ENCODE measurements at regions not wholly inside any gene's neighbourhood (a gene's known extent, or its start where the extent isn't known, plus 50 kb on each side); places are given as distances from the start of the nearest gene placed in this dataset.

DNA sequence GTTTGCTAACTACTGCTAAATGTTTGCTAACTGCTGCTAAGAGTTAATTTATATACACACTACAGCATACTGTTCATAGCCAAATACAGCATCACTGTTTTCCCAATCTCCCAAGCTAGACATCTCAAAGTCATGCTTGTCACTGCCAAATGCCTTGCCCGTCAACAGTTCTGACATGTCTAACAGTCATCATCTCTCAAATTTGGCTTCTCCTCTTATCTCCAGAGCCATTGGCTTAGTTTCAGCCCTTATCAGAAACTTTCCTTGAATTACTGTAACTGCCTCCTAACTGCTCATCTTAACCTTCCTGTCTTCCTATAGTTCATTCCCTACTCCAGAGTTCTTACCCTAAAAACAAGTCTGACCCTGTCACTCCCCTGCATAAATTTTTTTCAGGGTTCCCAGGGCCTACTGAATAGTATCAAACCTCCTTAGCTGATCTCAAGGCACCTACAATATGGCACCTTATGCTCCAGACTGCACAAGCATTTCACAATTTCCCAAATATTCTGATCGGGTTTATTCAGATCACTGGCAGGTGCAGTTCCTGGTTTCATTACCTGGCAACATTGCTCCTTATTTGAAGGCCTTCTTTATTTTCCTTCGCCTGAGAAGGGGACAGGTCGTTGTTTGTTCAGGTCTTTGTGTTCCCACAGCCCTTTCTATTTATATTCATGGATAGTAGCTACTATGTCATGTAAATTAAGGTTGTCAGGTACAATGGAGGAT lies 55.9 kb upstream of the ANKRD55 start:
- Mint-ChIP-seq H3K4me3 (no peak overlapping the region), H3K36me3 (peaks cover 0 to 6% of the 10 kb centered on the region in 2 donors), H3K9me3 (peaks cover 0 to 5% (median 0%) of the 10 kb centered on the region in 7 donors), H3K4me1 (peaks cover 5 to 15% (median 13%) of the 10 kb centered on the region in 3 donors), H3K27ac (peak overlapping the region in 1 of 6 donors; percentile 2), H3K27me3 (no peaks in the 10 kb centered on the region)
- DNase-seq = no peak
- ATAC-seq (ENCODE audit: low read depth in 2 of 2) = no peak

DNA sequence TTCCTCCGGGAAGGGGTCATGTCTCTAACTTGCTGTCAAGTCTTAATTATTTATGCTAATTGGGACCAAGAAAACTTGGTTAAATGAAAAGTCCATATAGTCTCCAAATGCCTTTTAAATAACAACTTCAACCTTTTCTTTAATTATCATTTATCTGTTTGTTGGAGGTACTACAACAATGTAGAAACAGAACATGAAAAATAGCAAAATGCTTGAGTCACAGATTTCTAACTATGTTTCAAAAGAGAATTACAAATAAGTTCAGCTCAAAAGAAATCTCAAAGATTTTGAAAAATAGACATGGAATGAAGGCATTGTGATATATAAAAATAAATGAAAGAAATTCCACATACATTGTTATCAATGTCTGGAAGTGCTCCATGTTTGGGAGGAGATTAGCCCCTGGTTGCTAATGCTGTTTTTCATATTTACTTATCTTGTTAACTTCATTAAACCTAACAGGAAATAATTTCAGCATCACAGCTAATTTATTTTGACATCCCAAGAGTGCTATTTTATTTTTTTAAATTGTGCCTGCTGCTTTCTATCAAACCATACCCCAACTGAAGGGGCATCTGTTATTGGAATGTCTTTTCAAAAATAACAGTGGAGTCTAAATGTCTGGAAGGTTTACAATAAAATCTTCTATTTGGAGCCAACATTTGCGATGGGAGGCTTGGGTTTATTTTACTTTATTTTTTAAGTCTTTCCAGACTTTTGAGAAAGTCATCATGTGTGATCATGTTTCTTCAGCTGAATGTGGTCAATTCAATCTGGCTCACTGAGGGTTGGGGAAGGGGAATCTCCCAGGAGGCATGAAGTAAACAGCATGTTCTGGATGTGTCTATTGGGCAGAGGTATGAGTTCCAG lies 53.1 kb upstream of the ANKRD55 start:
- ATAC-seq (ENCODE audit: low read depth in 2 of 2) = no peak
- DNase-seq = no peak
- H3K9me3 Mint-ChIP-seq = no peaks in the 10 kb centered on the region
- H3K4me3 Mint-ChIP-seq = no peak overlapping the region
- H3K36me3 Mint-ChIP-seq = peaks cover 0 to 6% of the 10 kb centered on the region in 2 donors
- H3K27ac Mint-ChIP-seq = no peak overlapping the region
- H3K4me1 Mint-ChIP-seq = peaks cover 5 to 13% (median 13%) of the 10 kb centered on the region in 3 donors
- H3K27me3 Mint-ChIP-seq = no peaks in the 10 kb centered on the region

- Mint-ChIP-seq H3K27me3 (no peaks in the 10 kb centered on the region), H3K4me1 (peaks cover 0 to 7% (median 3%) of the 10 kb centered on the region in 3 donors), H3K4me3 (no peak overlapping the region), H3K9me3 (no peaks in the 10 kb centered on the region), H3K36me3 (peaks cover 0 to 3% of the 10 kb centered on the region in 2 donors), H3K27ac (no peak overlapping the region)
- no peak for DNase-seq
- ATAC-seq (ENCODE audit: low read depth in 2 of 2) = no peak
Observed at GRCh38 chr5:56282951-56283350, 49.8 kb upstream of the ANKRD55 start.
